ENCODE measurements at regions not wholly inside any gene's neighbourhood (a gene's known extent, or its start where the extent isn't known, plus 50 kb on each side); places are given as distances from the start of the nearest gene placed in this dataset.

DNA sequence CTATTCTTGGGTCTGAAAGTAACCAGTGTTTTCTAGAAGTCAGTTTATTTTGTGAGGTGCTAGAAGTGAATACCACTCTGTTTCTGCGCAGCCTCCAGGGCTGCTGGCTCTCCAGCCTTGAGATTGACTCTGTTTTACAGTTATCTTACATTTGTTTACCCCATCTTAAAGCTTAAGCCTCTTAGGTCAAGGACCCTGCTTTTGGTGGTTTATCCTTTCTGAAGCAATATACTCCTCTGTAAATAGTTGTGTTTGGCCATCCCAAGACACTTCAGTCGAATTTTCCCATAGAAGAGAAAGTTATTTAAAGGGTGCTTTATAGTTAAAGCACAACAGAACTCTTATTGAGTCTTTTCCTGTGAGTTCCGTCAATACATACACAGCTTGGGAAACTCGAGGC is 190.6 kb upstream of the RSPO3 start:
- TF ChIP-seq, protein P1, sequence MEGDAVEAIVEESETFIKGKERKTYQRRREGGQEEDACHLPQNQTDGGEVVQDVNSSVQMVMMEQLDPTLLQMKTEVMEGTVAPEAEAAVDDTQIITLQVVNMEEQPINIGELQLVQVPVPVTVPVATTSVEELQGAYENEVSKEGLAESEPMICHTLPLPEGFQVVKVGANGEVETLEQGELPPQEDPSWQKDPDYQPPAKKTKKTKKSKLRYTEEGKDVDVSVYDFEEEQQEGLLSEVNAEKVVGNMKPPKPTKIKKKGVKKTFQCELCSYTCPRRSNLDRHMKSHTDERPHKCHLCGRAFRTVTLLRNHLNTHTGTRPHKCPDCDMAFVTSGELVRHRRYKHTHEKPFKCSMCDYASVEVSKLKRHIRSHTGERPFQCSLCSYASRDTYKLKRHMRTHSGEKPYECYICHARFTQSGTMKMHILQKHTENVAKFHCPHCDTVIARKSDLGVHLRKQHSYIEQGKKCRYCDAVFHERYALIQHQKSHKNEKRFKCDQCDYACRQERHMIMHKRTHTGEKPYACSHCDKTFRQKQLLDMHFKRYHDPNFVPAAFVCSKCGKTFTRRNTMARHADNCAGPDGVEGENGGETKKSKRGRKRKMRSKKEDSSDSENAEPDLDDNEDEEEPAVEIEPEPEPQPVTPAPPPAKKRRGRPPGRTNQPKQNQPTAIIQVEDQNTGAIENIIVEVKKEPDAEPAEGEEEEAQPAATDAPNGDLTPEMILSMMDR (conservative IDR thresholded peaks at IDR 0.05; ENCODE audit: low read depth, low read length) = no peak
- TF ChIP-seq CHD1 (IDR thresholded peaks at IDR 0.05; ENCODE audit: low read depth, low read length) (no peak), SMC3 (IDR thresholded peaks at IDR 0.05; ENCODE audit: low read depth, low read length) (no peak), CEBPB (IDR thresholded peaks at IDR 0.05; ENCODE audit: low read depth, low read length) (no peak), RAD21 (IDR thresholded peaks at IDR 0.05; ENCODE audit: low read length) (no peak), POLR2A (IDR thresholded peaks at IDR 0.05; ENCODE audit: low read depth, low read length) (no peak), BHLHE40 (IDR thresholded peaks at IDR 0.05; ENCODE audit: low read depth, low read length) (no peak)
